HFF-Myc (cell line): ENCODE measurements at regions not wholly inside any gene's neighbourhood (a gene's known extent, or its start where the extent isn't known, plus 50 kb on each side); places are given as distances from the start of the nearest gene placed in this dataset.

ENCODE experiments used
- DNase-seq: peaks from one replicate; pipeline ENCODE4 v3.0.0-alpha.2; 2011; ENCODE audit warnings: low read depth; ENCODE audit errors: extremely low read depth
- H3K4me3 ChIP-seq: replicated peaks from 2 replicates; pipeline ENCODE4 v1.5.1; 2011; ENCODE audit warnings: low read depth, mild to moderate bottlenecking, control low read depth, low read length
- CTCF ChIP-seq: IDR thresholded peaks from 2 replicates; pipeline ENCODE4 v1.5.1; 2012; ENCODE audit warnings: mild to moderate bottlenecking, low read depth, low read length, control low read depth; ENCODE audit errors: missing control alignments

- no peak overlapping the region for H3K4me3 ChIP-seq
- DNase-seq, result peak; percentile 50
- TF ChIP-seq CTCF, result peak; percentile 87
These were observed 81.9 kb upstream of the QRFPR start for GRCh38 chr4:121462660-121463261.

GRCh38 chr4:121459026-121459425 is 78.2 kb upstream of the QRFPR start:
- no peak overlapping the region for H3K4me3 ChIP-seq
- no peak for DNase-seq
- no peak for TF ChIP-seq CTCF

- no peak for DNase-seq
- no peak for TF ChIP-seq CTCF
- H3K4me3 ChIP-seq, result no peak overlapping the region
These were observed 76.6 kb upstream of the QRFPR start for GRCh38 chr4:121457278-121457875.

- no peak overlapping the region for H3K4me3 ChIP-seq
- no peak for TF ChIP-seq CTCF
- DNase-seq, result no peak
These were observed 74.5 kb upstream of the QRFPR start for GRCh38 chr4:121455285-121455684.

- no peak for TF ChIP-seq CTCF
- no peak for DNase-seq
- no peak overlapping the region for H3K4me3 ChIP-seq
These were observed 73.6 kb upstream of the QRFPR start for GRCh38 chr4:121454251-121454979.

- no peak for TF ChIP-seq CTCF
- DNase-seq, result no peak
- H3K4me3 ChIP-seq, result no peak overlapping the region
These were observed 70.5 kb upstream of the QRFPR start for GRCh38 chr4:121451310-121451709.
